H1 (cell line): ENCODE measurements at regions not wholly inside any gene's neighbourhood (a gene's known extent, or its start where the extent isn't known, plus 50 kb on each side); places are given as distances from the start of the nearest gene placed in this dataset.

Experiments
- CTCF ChIA-PET: fragments of 300-600 bp; sonication (Branson Sonifier 250); formaldehyde crosslinking; loops from one replicate; lab custom pipeline; 2021; ENCODE audit not compliant: partially characterized antibody; lab: Charles Lee
- POLR2A ChIA-PET: fragments of 300-600 bp; sonication (Branson Sonifier 250); formaldehyde crosslinking; loops from one replicate; lab custom pipeline; 2021; ENCODE audit warnings: inconsistent platforms; ENCODE audit not compliant: partially characterized antibody; lab: Charles Lee
- DNase-seq, 2 experiments: peaks; one replicate each; pipeline versions ENCODE4 v3.0.0 to v3.0.0-alpha.2; 2010 to 2022; ENCODE audit warnings: low spot score in 2 of 2, low read depth in 1 of 2, mixed read lengths in 1 of 2
- FAIRE-seq: peaks from 2 replicates; lab custom pipeline; 2011; peaks lifted over from hg19 to GRCh38; lab: Jason Lieb, UNC
- H2AFZ ChIP-seq: 2 replicates; pipeline ENCODE4 v1.8.1; 2012; ENCODE audit warnings: low read length, inconsistent platforms
- H2AK5ac ChIP-seq: 2 replicates; pipeline ENCODE4 v1.6.1; 2013; ENCODE audit warnings: low read depth, low read length
- H2BK120ac ChIP-seq: replicated peaks from 2 replicates; pipeline ENCODE3; 2013; ENCODE audit warnings: low read depth, low read length, inconsistent platforms
- H2BK12ac ChIP-seq: 2 replicates; pipeline ENCODE4 v1.6.1; 2013; ENCODE audit warnings: low read depth, low read length
- H2BK15ac ChIP-seq: 2 replicates; pipeline ENCODE4 v1.6.1; 2013; ENCODE audit warnings: low read length
- H2BK20ac ChIP-seq: 2 replicates; pipeline ENCODE4 v1.6.1; 2013; ENCODE audit warnings: low read length
- H2BK5ac ChIP-seq: 2 replicates; pipeline ENCODE4 v1.6.1; 2013; ENCODE audit warnings: low read depth, low read length
- H3K14ac ChIP-seq: 2 replicates; pipeline ENCODE4 v1.6.1; 2013; ENCODE audit warnings: inconsistent platforms; ENCODE audit not compliant: insufficient read length
- H3K18ac ChIP-seq: 2 replicates; pipeline ENCODE4 v1.6.1; 2013; ENCODE audit warnings: low read length; ENCODE audit errors: extremely low read depth
- H3K23ac ChIP-seq: 2 replicates; pipeline ENCODE4 v1.6.1; 2013; ENCODE audit warnings: inconsistent platforms; ENCODE audit not compliant: insufficient read length
- H3K23me2 ChIP-seq: 2 replicates; pipeline ENCODE4 v1.6.1; 2013; ENCODE audit warnings: low read depth, low read length
- H3K27ac ChIP-seq: 2 replicates; pipeline ENCODE4 v1.6.1; 2011; ENCODE audit warnings: low read depth, low read length, inconsistent platforms
- H3K27me3 ChIP-seq, 4 experiments: replicated peaks in 1 of 4; 1 replicate in 1 of 4; 2 replicates in 3 of 4; pipeline versions ENCODE4 v1.6.1 to v1.8.1; 2011 to 2013; ENCODE audit warnings: low read length in 3 of 4, mild to moderate bottlenecking in 3 of 4, inconsistent platforms in 2 of 4, mixed read lengths in 2 of 4, moderate library complexity in 1 of 4; ENCODE audit not compliant: control insufficient read depth in 3 of 4, insufficient read depth in 3 of 4; ENCODE audit errors: extremely low read depth in 1 of 4
- H3K36me3 ChIP-seq, 4 experiments: 2 replicates each; pipeline versions ENCODE4 v1.6.1 to v1.8.1; 2011 to 2013; ENCODE audit warnings: mild to moderate bottlenecking in 4 of 4, low read length in 3 of 4, moderate library complexity in 2 of 4, control low read depth in 1 of 4, inconsistent platforms in 1 of 4; ENCODE audit not compliant: insufficient read depth in 4 of 4, control insufficient read depth in 2 of 4
- H3K4ac ChIP-seq: replicated peaks from 2 replicates; pipeline ENCODE3; 2013; ENCODE audit warnings: low read length, low read depth, mixed read lengths, inconsistent platforms; ENCODE audit not compliant: insufficient read length
- H3K4me1 ChIP-seq, 4 experiments: replicated peaks in 1 of 4; 1 replicate in 1 of 4; 2 replicates in 3 of 4; pipeline versions ENCODE4 v1.6.1 to v1.8.1; 2011 to 2013; ENCODE audit warnings: low read length in 3 of 4, inconsistent platforms in 2 of 4, mixed read lengths in 1 of 4; ENCODE audit not compliant: insufficient read depth in 4 of 4, control insufficient read depth in 3 of 4
- H3K4me2 ChIP-seq, 2 experiments: 2 replicates each; pipeline versions ENCODE4 v1.6.1 to v1.8.1; 2011 to 2013; ENCODE audit warnings: low read depth in 2 of 2, low read length in 2 of 2, control low read depth in 1 of 2, inconsistent platforms in 1 of 2, mild to moderate bottlenecking in 1 of 2; ENCODE audit not compliant: insufficient read depth in 1 of 2
- H3K4me3 ChIP-seq, 4 experiments: fragments of 200-600, 300-600 bp in 1 of 4; sonication (generic), shearing (Covaris generic), sonication (Bioruptor Twin) in 1 of 4; 2 replicates each; pipeline versions ENCODE4 v1.5.1 to v1.8.1; 2011 to 2016; ENCODE audit warnings: low read length in 4 of 4, low read depth in 3 of 4, control low read depth in 2 of 4, inconsistent platforms in 2 of 4, mild to moderate bottlenecking in 2 of 4, mixed read lengths in 1 of 4, moderate library complexity in 1 of 4; ENCODE audit not compliant: insufficient read depth in 2 of 4; ENCODE audit errors: extremely low read depth in 1 of 4
- H3K56ac ChIP-seq: replicated peaks from 2 replicates; pipeline ENCODE3; 2013; ENCODE audit warnings: low read depth, mild to moderate bottlenecking, mixed read lengths, low read length, inconsistent platforms; ENCODE audit not compliant: insufficient read length
- H3K79me1 ChIP-seq: 2 replicates; pipeline ENCODE4 v1.6.1; 2013; ENCODE audit warnings: low read depth, low read length, control low read depth
- H3K79me2 ChIP-seq, 2 experiments: 2 replicates each; pipeline versions ENCODE4 v1.6.1 to v1.8.1; 2012 to 2013; ENCODE audit warnings: low read length in 2 of 2, mild to moderate bottlenecking in 2 of 2, inconsistent platforms in 1 of 2; ENCODE audit not compliant: insufficient read depth in 2 of 2, control insufficient read depth in 1 of 2
- H3K9ac ChIP-seq, 4 experiments: replicated peaks in 1 of 4; 1 replicate in 1 of 4; 2 replicates in 3 of 4; pipeline versions ENCODE4 v1.6.1 to v1.8.1; 2011 to 2013; ENCODE audit warnings: low read depth in 3 of 4, low read length in 3 of 4, control low read depth in 2 of 4, mild to moderate bottlenecking in 2 of 4, moderate library complexity in 2 of 4, inconsistent platforms in 1 of 4; ENCODE audit errors: extremely low read depth in 1 of 4
- H3K9me3 ChIP-seq, 2 experiments: 2 replicates each; pipeline versions ENCODE4 v1.6.1 to v1.8.1; 2012 to 2013; ENCODE audit warnings: mild to moderate bottlenecking in 2 of 2, moderate library complexity in 2 of 2, control low read depth in 1 of 2, inconsistent platforms in 1 of 2, low read depth in 1 of 2, low read length in 1 of 2, mixed read lengths in 1 of 2; ENCODE audit not compliant: insufficient read depth in 2 of 2
- H4K20me1 ChIP-seq, 2 experiments: replicated peaks in 1 of 2; 2 replicates each; pipeline versions ENCODE3 to v1.8.1; 2011 to 2013; ENCODE audit warnings: inconsistent platforms in 2 of 2, low read length in 2 of 2, mild to moderate bottlenecking in 1 of 2; ENCODE audit not compliant: insufficient read depth in 2 of 2, control insufficient read depth in 1 of 2
- H4K5ac ChIP-seq: 2 replicates; pipeline ENCODE4 v1.6.1; 2013; ENCODE audit warnings: low read length, low read depth, mixed read lengths, inconsistent platforms; ENCODE audit not compliant: insufficient read length
- H4K8ac ChIP-seq: 2 replicates; pipeline ENCODE4 v1.8.0; 2013; ENCODE audit warnings: mild to moderate bottlenecking, moderate library complexity, low read length, inconsistent platforms; ENCODE audit not compliant: insufficient read depth; ENCODE audit errors: extremely low read depth
- H4K91ac ChIP-seq: replicated peaks from 2 replicates; pipeline ENCODE3; 2013; ENCODE audit warnings: low read length, mixed read lengths, inconsistent platforms; ENCODE audit not compliant: insufficient read length
- ASH2L ChIP-seq: fragments of 200-600, 300-600 bp; sonication (generic); IDR thresholded peaks from one replicate; pipeline ENCODE4 v1.7.1; 2017; ENCODE audit warnings: low read length
- CBX5 ChIP-seq: fragments of 300-800, 300-1000 bp; sonication (generic); IDR thresholded peaks from 2 replicates; pipeline ENCODE4 v1.7.1; 2016; ENCODE audit warnings: antibody characterized with exemption, low read length, low read depth
- HDAC2 ChIP-seq, 2 experiments: fragments of 300-600 bp in 1 of 2; sonication (generic) in 1 of 2; IDR thresholded peaks; 2 replicates each; pipeline ENCODE4 v1.6.1; 2011 to 2012; ENCODE audit warnings: low read depth in 2 of 2, low read length in 2 of 2, mild to moderate bottlenecking in 2 of 2, moderate library complexity in 2 of 2, borderline replicate concordance in 1 of 2, inconsistent platforms in 1 of 2
- JUN ChIP-seq: IDR thresholded peaks from 2 replicates; pipeline ENCODE4 v1.6.1; 2011; ENCODE audit warnings: low read depth, mild to moderate bottlenecking, improper control_type of control experiment, low read length
- PHF8 ChIP-seq: fragments of 200-600 bp; sonication (generic); conservative IDR thresholded peaks from 2 replicates; pipeline ENCODE4 v1.7.1; 2012; ENCODE audit warnings: low read depth, mild to moderate bottlenecking, inconsistent platforms, low read length, moderate library complexity
- RAD21 ChIP-seq, 2 experiments: IDR thresholded peaks in 1 of 2; conservative IDR thresholded peaks in 1 of 2; 2 replicates each; pipeline ENCODE4 v1.6.1; 2011; ENCODE audit warnings: low read depth in 2 of 2, low read length in 2 of 2, improper control_type of control experiment in 1 of 2, inconsistent platforms in 1 of 2, mild to moderate bottlenecking in 1 of 2, moderate library complexity in 1 of 2
- RXRA ChIP-seq: IDR thresholded peaks from 2 replicates; pipeline ENCODE4 v1.6.1; 2011; ENCODE audit warnings: low read depth, mild to moderate bottlenecking, low read length, moderate library complexity; ENCODE audit not compliant: insufficient read depth
- SP1 ChIP-seq: IDR thresholded peaks from 2 replicates; pipeline ENCODE4 v1.6.1; 2011; ENCODE audit warnings: low read depth, low read length
- WGBS, 2 experiments: shearing (Covaris generic) in 1 of 2; methylation state at CpG; one replicate each; pipeline versions ENCODE4 v1.1.6 to v1.1.7; 2013 to 2015; ENCODE audit warnings: low lambda C conversion rate in 2 of 2, mixed read lengths in 2 of 2, inconsistent platforms in 1 of 2, low coverage in 1 of 2, missing lambda C conversion rate in 1 of 2; ENCODE audit not compliant: insufficient replicate concordance in 2 of 2, insufficient coverage in 1 of 2, insufficient read length in 1 of 2; ENCODE audit errors: extremely low coverage in 1 of 2, missing lambda C conversion rate in 1 of 2; 5-methylcytosine and 5-hydroxymethylcytosine counted together
- TF ChIP-seq, protein P1 (sequence below): IDR thresholded peaks from 2 replicates; pipeline ENCODE4 v1.6.1; 2011; ENCODE audit warnings: low read depth, mild to moderate bottlenecking, low read length; ENCODE audit not compliant: insufficient read depth
- TF ChIP-seq, protein P2 (sequence below), 3 experiments: IDR thresholded peaks; 1 replicate in 2 of 3; 2 replicates in 1 of 3; pipeline versions ENCODE4 v1.5.1 to v1.6.1; 2011; ENCODE audit warnings: low read length in 3 of 3, mild to moderate bottlenecking in 3 of 3, inconsistent platforms in 2 of 3, low read depth in 1 of 3, moderate library complexity in 1 of 3; ENCODE audit not compliant: insufficient read depth in 1 of 3; ENCODE audit errors: control extremely low read depth in 1 of 3

DNA sequence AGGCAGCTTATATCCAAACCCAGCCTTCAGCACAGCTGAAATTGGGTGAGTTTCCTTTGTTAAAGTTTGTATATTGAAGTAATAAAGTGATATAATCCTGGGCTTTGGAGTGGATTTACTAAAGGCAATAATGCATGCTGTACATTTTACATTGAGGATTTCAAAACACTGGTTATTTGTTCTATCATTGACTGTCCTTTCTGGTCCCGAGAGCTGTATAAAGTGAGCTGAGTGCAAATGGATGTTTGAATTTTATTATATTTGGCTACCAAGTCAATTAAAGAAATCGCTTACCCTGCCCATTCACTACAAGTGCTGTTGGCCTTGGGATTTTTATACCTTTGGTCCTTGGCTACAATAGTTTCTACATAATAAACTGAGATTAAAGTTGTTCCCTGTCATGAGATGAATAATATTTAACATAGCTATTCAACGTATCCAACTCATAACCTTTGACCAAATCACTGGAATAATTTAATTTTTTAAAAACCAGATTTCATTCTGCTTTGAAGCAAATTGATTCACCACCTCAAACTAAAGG is 207.9 kb downstream of the KLF5 start:
- Histone ChIP-seq H3K23ac (no peak overlapping the region), H3K79me2 (no peaks in the 10 kb centered on the region), H3K4me2 (no peak overlapping the region), H3K14ac (no peak overlapping the region), H4K91ac (no peak overlapping the region), H2AK5ac (no peak overlapping the region), H3K4me3 (no peak overlapping the region), H4K5ac (no peak overlapping the region), H2AFZ (no peak overlapping the region), H3K56ac (no peak overlapping the region), H3K36me3 (no peaks in the 10 kb centered on the region), H2BK120ac (no peak overlapping the region), H3K27me3 (no peaks in the 10 kb centered on the region), H2BK20ac (no peak overlapping the region), H3K18ac (no peak overlapping the region), H3K9ac (no peak overlapping the region), H2BK12ac (no peak overlapping the region), H3K79me1 (no peaks in the 10 kb centered on the region), H3K23me2 (no peaks in the 10 kb centered on the region), H2BK5ac (no peak overlapping the region), H2BK15ac (no peak overlapping the region), H3K9me3 (no peaks in the 10 kb centered on the region), H4K20me1 (no peaks in the 10 kb centered on the region), H3K4me1 (no peaks in the 10 kb centered on the region), H4K8ac (no peak overlapping the region), H3K27ac (no peak overlapping the region), H3K4ac (no peak overlapping the region)
- ChIA-PET CTCF (interaction anchor here (0.6 to 1.8 kb wide), 2 partner anchors 18 to 203 kb away, joined by 4 to 9 read pairs; no protein-coding TSS in a partner anchor), POLR2A (no interaction called here)
- WGBS, 2 experiments = 93% methylated on average over 3 of the region's 3 CpGs; no CpG with 5 or more reads in 1 of the 2 experiments
- no peak for DNase-seq
- no peak for FAIRE-seq
- TF ChIP-seq CBX5 (no peak), RAD21 (IDR thresholded peaks at IDR 0.05 in 1 of 2, conservative IDR thresholded peaks at IDR 0.05 in 1 of 2; ENCODE audit: low read depth in 2 of 2, low read length in 2 of 2) (no peak), PHF8 (no peak), JUN (no peak), ASH2L (no peak), SP1 (no peak), RXRA (no peak), HDAC2 (IDR thresholded peaks at IDR 0.05; ENCODE audit: borderline replicate concordance in 1 of 2, low read depth in 2 of 2, low read length in 2 of 2) (no peak)
- TF ChIP-seq, protein P1, sequence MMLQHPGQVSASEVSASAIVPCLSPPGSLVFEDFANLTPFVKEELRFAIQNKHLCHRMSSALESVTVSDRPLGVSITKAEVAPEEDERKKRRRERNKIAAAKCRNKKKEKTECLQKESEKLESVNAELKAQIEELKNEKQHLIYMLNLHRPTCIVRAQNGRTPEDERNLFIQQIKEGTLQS = no peak
- TF ChIP-seq, protein P2, sequence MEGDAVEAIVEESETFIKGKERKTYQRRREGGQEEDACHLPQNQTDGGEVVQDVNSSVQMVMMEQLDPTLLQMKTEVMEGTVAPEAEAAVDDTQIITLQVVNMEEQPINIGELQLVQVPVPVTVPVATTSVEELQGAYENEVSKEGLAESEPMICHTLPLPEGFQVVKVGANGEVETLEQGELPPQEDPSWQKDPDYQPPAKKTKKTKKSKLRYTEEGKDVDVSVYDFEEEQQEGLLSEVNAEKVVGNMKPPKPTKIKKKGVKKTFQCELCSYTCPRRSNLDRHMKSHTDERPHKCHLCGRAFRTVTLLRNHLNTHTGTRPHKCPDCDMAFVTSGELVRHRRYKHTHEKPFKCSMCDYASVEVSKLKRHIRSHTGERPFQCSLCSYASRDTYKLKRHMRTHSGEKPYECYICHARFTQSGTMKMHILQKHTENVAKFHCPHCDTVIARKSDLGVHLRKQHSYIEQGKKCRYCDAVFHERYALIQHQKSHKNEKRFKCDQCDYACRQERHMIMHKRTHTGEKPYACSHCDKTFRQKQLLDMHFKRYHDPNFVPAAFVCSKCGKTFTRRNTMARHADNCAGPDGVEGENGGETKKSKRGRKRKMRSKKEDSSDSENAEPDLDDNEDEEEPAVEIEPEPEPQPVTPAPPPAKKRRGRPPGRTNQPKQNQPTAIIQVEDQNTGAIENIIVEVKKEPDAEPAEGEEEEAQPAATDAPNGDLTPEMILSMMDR (IDR thresholded peaks at IDR 0.05; ENCODE audit: control extremely low read depth in 1 of 3, insufficient read depth in 1 of 3, low read depth in 1 of 3, low read length in 3 of 3) = no peak
